Suprapubic skin (tissue), 4 donors: ENCODE measurements at regions not wholly inside any gene's neighbourhood (a gene's known extent, or its start where the extent isn't known, plus 50 kb on each side); places are given as distances from the start of the nearest gene placed in this dataset.

Experiments used
- DNase-seq, 2 donors: peaks; one replicate each; pipeline ENCODE4 v3.0.0-alpha.2; 2019; ENCODE audit warnings: low spot score in 2 of 2
- H3K27ac ChIP-seq: fragments of 200-600 bp; sonication (generic); one replicate; pipeline ENCODE4 v1.5.1; 2019
- H3K27me3 ChIP-seq: fragments of 200-600 bp; sonication (generic); one replicate; pipeline ENCODE4 v1.5.1; 2019
- H3K36me3 ChIP-seq: fragments of 200-600 bp; sonication (generic); one replicate; pipeline ENCODE4 v1.5.1; 2019
- H3K4me1 ChIP-seq: fragments of 200-600 bp; sonication (generic); one replicate; pipeline ENCODE4 v1.5.1; 2019
- H3K4me3 ChIP-seq: fragments of 200-600 bp; sonication (generic); one replicate; pipeline ENCODE4 v1.5.1; 2019; ENCODE audit warnings: mild to moderate bottlenecking
- H3K9me3 ChIP-seq: fragments of 200-600 bp; sonication (generic); one replicate; pipeline ENCODE4 v1.5.1; 2019
- CTCF ChIP-seq, 2 donors: fragments of 200-600 bp in 1 of 2; fragments of 450-650 bp in 1 of 2; sonication (generic) in 1 of 2; IDR thresholded peaks; one replicate each; pipeline ENCODE4 v1.5.1; 2016 to 2019; ENCODE audit warnings: antibody characterized with exemption in 2 of 2, mild to moderate bottlenecking in 1 of 2, moderate library complexity in 1 of 2
- EP300 ChIP-seq: sonication (generic); formaldehyde crosslinking; IDR thresholded peaks from one replicate; pipeline ENCODE4 v1.6.1; 2017; ENCODE audit warnings: antibody characterized with exemption
- POLR2A ChIP-seq, 2 donors: fragments of 450-650 bp; IDR thresholded peaks; one replicate each; pipeline ENCODE4 v1.6.1; 2017; ENCODE audit warnings: antibody characterized with exemption in 2 of 2, mild to moderate bottlenecking in 2 of 2, moderate library complexity in 2 of 2
- POLR2AphosphoS5 ChIP-seq, 3 donors: sonication (generic); formaldehyde crosslinking; IDR thresholded peaks; one replicate each; pipeline ENCODE4 v1.6.1; 2017; ENCODE audit warnings: antibody characterized with exemption in 3 of 3
- WGBS: methylation state at CpG from one replicate; pipeline ENCODE4 v1.1.5; 2018; 5-methylcytosine and 5-hydroxymethylcytosine counted together

- Histone ChIP-seq H3K27me3 (no peaks in the 10 kb centered on the region), H3K4me1 (no peaks in the 10 kb centered on the region), H3K9me3 (peaks cover 3% of the 10 kb centered on the region), H3K36me3 (no peaks in the 10 kb centered on the region), H3K4me3 (no peak overlapping the region), H3K27ac (no peak overlapping the region)
- TF ChIP-seq EP300 (no peak), POLR2AphosphoS5 (IDR thresholded peaks at IDR 0.05) (no peak), CTCF (IDR thresholded peaks at IDR 0.05) (no peak), POLR2A (IDR thresholded peaks at IDR 0.05) (no peak)
- no peak for DNase-seq
Observed at GRCh38 chr5:122599000-122599399, 175.9 kb upstream of the SNX2 start.

GRCh38 chr5:122600924-122601323 lies 174.0 kb upstream of the SNX2 start:
- Histone ChIP-seq H3K36me3 (no peaks in the 10 kb centered on the region), H3K9me3 (peaks cover 3% of the 10 kb centered on the region), H3K4me1 (no peaks in the 10 kb centered on the region), H3K4me3 (no peak overlapping the region), H3K27me3 (no peaks in the 10 kb centered on the region), H3K27ac (no peak overlapping the region)
- no peak for DNase-seq
- 100% methylated on average over 1 of the region's 1 CpG for WGBS
- TF ChIP-seq EP300 (no peak), POLR2A (IDR thresholded peaks at IDR 0.05) (no peak), CTCF (IDR thresholded peaks at IDR 0.05) (no peak), POLR2AphosphoS5 (IDR thresholded peaks at IDR 0.05) (no peak)

- Histone ChIP-seq H3K27ac (no peak overlapping the region), H3K36me3 (no peaks in the 10 kb centered on the region), H3K4me3 (no peak overlapping the region), H3K4me1 (no peaks in the 10 kb centered on the region), H3K9me3 (peaks cover 3% of the 10 kb centered on the region), H3K27me3 (no peaks in the 10 kb centered on the region)
- DNase-seq: no peak
- TF ChIP-seq POLR2AphosphoS5 (IDR thresholded peaks at IDR 0.05) (no peak), CTCF (IDR thresholded peaks at IDR 0.05) (no peak), POLR2A (IDR thresholded peaks at IDR 0.05) (no peak), EP300 (no peak)
- WGBS: 70% methylated on average over 1 of the region's 1 CpG
Observed at GRCh38 chr5:122602700-122603099, 172.2 kb upstream of the SNX2 start.

- WGBS: 90% methylated on average over 4 of the region's 4 CpGs
- no peaks in the 10 kb centered on the region for H3K27me3 ChIP-seq
- DNase-seq: no peak
Observed at GRCh38 chr5:122605236-122605635, 169.6 kb upstream of the SNX2 start.

GRCh38 chr5:122607818-122608217 lies 167.1 kb upstream of the SNX2 start:
- Histone ChIP-seq H3K4me1 (no peaks in the 10 kb centered on the region), H3K4me3 (no peak overlapping the region), H3K27me3 (no peaks in the 10 kb centered on the region), H3K27ac (no peak overlapping the region), H3K9me3 (no peaks in the 10 kb centered on the region), H3K36me3 (no peaks in the 10 kb centered on the region)
- no peak for TF ChIP-seq CTCF (IDR thresholded peaks at IDR 0.05)
- no peak for TF ChIP-seq POLR2A (IDR thresholded peaks at IDR 0.05)
- TF ChIP-seq POLR2AphosphoS5 (IDR thresholded peaks at IDR 0.05): no peak
- TF ChIP-seq EP300: no peak
- 62% methylated on average over 3 of the region's 3 CpGs for WGBS
- no peak for DNase-seq

More at GRCh38 chr5:122605236-122605635, 169.6 kb upstream of the SNX2 start:
- no peaks in the 10 kb centered on the region for H3K9me3 ChIP-seq
- TF ChIP-seq POLR2AphosphoS5 (IDR thresholded peaks at IDR 0.05): no peak
- TF ChIP-seq EP300: no peak
- TF ChIP-seq POLR2A (IDR thresholded peaks at IDR 0.05): no peak
- TF ChIP-seq CTCF (IDR thresholded peaks at IDR 0.05): no peak
- H3K27ac ChIP-seq: no peak overlapping the region
- no peaks in the 10 kb centered on the region for H3K4me1 ChIP-seq
- H3K36me3 ChIP-seq: no peaks in the 10 kb centered on the region
- H3K4me3 ChIP-seq: no peak overlapping the region
